ENCODE measurements at regions not wholly inside any gene's neighbourhood (a gene's known extent, or its start where the extent isn't known, plus 50 kb on each side); places are given as distances from the start of the nearest gene placed in this dataset.

DNA sequence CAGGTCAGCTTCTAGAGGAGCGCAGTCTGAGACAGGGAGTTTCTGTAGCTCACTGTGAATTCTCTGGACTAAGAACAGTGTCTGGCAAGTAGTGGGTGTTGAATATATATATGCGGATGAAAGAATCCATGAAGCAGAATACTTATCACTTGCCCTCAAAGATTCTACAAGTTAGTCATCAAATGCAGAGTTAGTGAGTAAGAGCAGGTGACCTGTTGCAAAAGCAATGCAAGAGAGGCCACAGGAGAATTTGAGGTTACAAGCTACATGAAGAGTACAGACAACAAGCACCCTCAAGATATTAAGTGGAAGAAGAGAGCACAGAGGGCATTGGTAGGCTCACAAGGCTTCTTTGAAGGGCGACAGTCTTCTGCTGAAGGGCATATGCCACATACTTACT lies 103.4 kb upstream of the BTBD3 start:
- whole genome bisulfite sequencing, 2 experiments (ENCODE audit: extremely low coverage in 2 of 2, insufficient read length in 1 of 2) = no CpG with 5 or more reads among the region's 3 CpGs
- peak overlapping the region; percentile 69 for H2AFZ ChIP-seq (replicated peaks; ENCODE audit: low read length, poor library complexity)
- intact Hi-C loops (cut with micrococcal nuclease) = no loop called here

More for the DNA sequence above, 103.4 kb upstream of the BTBD3 start:
- peaks cover 20% of the 10 kb centered on the region for H3K4me1 ChIP-seq (ENCODE audit: control insufficient read depth, insufficient read depth, low read length)
- in situ Hi-C loops (cut with MboI; ENCODE audit: low sequenced_read_pairs) (loop anchor here (10.0 kb wide), 1 partner anchor 81 kb away; no protein-coding TSS in a partner anchor), dilution Hi-C loops (cut with HindIII; ENCODE audit: low sequenced_read_pairs, unreplicated experiment) (no loop called here)
- peaks cover 8% of the 10 kb centered on the region for H3K9me1 ChIP-seq (ENCODE audit: insufficient read depth, low read length)
- H4K20me1 ChIP-seq (ENCODE audit: insufficient read depth, low read length) = no peaks in the 10 kb centered on the region
- POLR2A ChIA-PET (ENCODE audit: unreplicated experiment) = no interaction called here
- no peaks in the 10 kb centered on the region for H3K9me3 ChIP-seq (ENCODE audit: control insufficient read depth, insufficient read depth, low read length)
- peak overlapping the region; percentile 94; the same call in 1 of the 2 replicates for H3K18ac ChIP-seq (ENCODE audit: low read depth, low read length)
- peak overlapping the region; percentile 10; the same call in 1 of the 2 replicates for H3K27ac ChIP-seq (ENCODE audit: insufficient read depth, low read length)
- H3K79me1 ChIP-seq (ENCODE audit: low read depth in 1 of 2, low read length in 2 of 2) = peaks cover 0 to 6% of the 10 kb centered on the region in 2 experiments; a peak in 1 of 4 replicates
- peak overlapping the region; percentile 89; the same call in 1 of the 2 replicates for H4K5ac ChIP-seq (ENCODE audit: low read depth, low read length)
- H4K91ac ChIP-seq (ENCODE audit: insufficient read depth, low read depth, low read length) = peak overlapping the region; percentile 90
- no peak overlapping the region for H3K9ac ChIP-seq (ENCODE audit: low read depth, low read length)
- no peaks in the 10 kb centered on the region for H3K36me3 ChIP-seq (ENCODE audit: control insufficient read depth, insufficient read depth, low read length)
- DNase-seq = peak; percentile 91
- no TSS peak for BruUV-seq (replicated peaks)
- peak; percentile 48 for ATAC-seq (ENCODE audit: low read depth)
- H3K56ac ChIP-seq (ENCODE audit: extremely low read depth, insufficient read depth, low read length) = peak overlapping the region; percentile 69
- H2BK5ac ChIP-seq (ENCODE audit: low read depth, low read length, poor library complexity, severe bottlenecking) = peak overlapping the region; percentile 94
- peak overlapping the region; percentile 96 for H2BK120ac ChIP-seq (ENCODE audit: low read depth, low read length)
- CTCF ChIA-PET = interaction anchor here (1.2 kb wide), 1 partner anchor 39 kb away, joined by 3 read pairs; no protein-coding TSS in a partner anchor
- peak overlapping the region; percentile 72; the same call in 1 of the 2 replicates for H3K4me2 ChIP-seq (ENCODE audit: low read depth, low read length)
- H3K14ac ChIP-seq (replicated peaks; ENCODE audit: low read depth, low read length) = peak overlapping the region; percentile 88
- TF ChIP-seq, protein P1, sequence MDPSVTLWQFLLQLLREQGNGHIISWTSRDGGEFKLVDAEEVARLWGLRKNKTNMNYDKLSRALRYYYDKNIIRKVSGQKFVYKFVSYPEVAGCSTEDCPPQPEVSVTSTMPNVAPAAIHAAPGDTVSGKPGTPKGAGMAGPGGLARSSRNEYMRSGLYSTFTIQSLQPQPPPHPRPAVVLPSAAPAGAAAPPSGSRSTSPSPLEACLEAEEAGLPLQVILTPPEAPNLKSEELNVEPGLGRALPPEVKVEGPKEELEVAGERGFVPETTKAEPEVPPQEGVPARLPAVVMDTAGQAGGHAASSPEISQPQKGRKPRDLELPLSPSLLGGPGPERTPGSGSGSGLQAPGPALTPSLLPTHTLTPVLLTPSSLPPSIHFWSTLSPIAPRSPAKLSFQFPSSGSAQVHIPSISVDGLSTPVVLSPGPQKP (IDR thresholded peaks at IDR 0.05; ENCODE audit: borderline replicate concordance, low read depth, low read length) = no peak
- no peak for TF ChIP-seq CHD1 (IDR thresholded peaks at IDR 0.05; ENCODE audit: low read depth, low read length)
- TF ChIP-seq FOS (IDR thresholded peaks at IDR 0.05; ENCODE audit: low read depth, low read length) = peak; percentile 67; the same call in 1 of the 2 replicates
- TF ChIP-seq, protein P2, sequence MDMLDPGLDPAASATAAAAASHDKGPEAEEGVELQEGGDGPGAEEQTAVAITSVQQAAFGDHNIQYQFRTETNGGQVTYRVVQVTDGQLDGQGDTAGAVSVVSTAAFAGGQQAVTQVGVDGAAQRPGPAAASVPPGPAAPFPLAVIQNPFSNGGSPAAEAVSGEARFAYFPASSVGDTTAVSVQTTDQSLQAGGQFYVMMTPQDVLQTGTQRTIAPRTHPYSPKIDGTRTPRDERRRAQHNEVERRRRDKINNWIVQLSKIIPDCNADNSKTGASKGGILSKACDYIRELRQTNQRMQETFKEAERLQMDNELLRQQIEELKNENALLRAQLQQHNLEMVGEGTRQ (IDR thresholded peaks at IDR 0.05; ENCODE audit: low read depth, low read length) = no peak
- no peak for TF ChIP-seq NFE2L2 (IDR thresholded peaks at IDR 0.05; ENCODE audit: low read depth, low read length)
- TF ChIP-seq SMC3 (IDR thresholded peaks at IDR 0.05; ENCODE audit: low read depth, low read length) = no peak
- no peak for TF ChIP-seq RCOR1 (IDR thresholded peaks at IDR 0.05; ENCODE audit: insufficient replicate concordance, low read length)
- TF ChIP-seq CEBPB (IDR thresholded peaks at IDR 0.05; ENCODE audit: low read depth, low read length) = peak; percentile 91
- 0 out of 2 replicates have a peak, but pooled peaks have one; percentile 30 for TF ChIP-seq BHLHE40 (IDR thresholded peaks at IDR 0.05; ENCODE audit: low read depth, low read length)
- H4K8ac ChIP-seq (ENCODE audit: low read depth in 2 of 2, low read length in 2 of 2) = peak overlapping the region; percentile 65 to 90
- H2BK15ac ChIP-seq (ENCODE audit: low read depth, low read length) = peak overlapping the region; percentile 78
- no peak overlapping the region for H2AK9ac ChIP-seq (replicated peaks; ENCODE audit: low read depth, low read length, poor library complexity)
- H3K4me3 ChIP-seq (ENCODE audit: insufficient read depth, low read depth, low read length) = no peak overlapping the region
- H3K4ac ChIP-seq (ENCODE audit: low read depth, low read length) = peak overlapping the region; percentile 92
- H2AK5ac ChIP-seq (ENCODE audit: low read depth, low read length) = peak overlapping the region; percentile 50
- peak overlapping the region; percentile 97 for H2BK20ac ChIP-seq (ENCODE audit: low read depth, low read length)
- H3K23ac ChIP-seq (ENCODE audit: low read depth, low read length) = peak overlapping the region; percentile 75
- no peaks in the 10 kb centered on the region for H3K27me3 ChIP-seq (ENCODE audit: control insufficient read depth, insufficient read depth, low read length)
